ENCODE measurements at regions not wholly inside any gene's neighbourhood (a gene's known extent, or its start where the extent isn't known, plus 50 kb on each side); places are given as distances from the start of the nearest gene placed in this dataset.
A peak's percentile ranks its signal among the peaks of the same experiment; 100 is the strongest.

GRCh38 chr13:89255844-89256406 lies 1584.8 kb downstream of the SLITRK5 start:
- no peak overlapping the region for H3K23ac ChIP-seq (ENCODE audit: low read depth, low read length)
- peaks cover 2% of the 10 kb centered on the region; the same call in 1 of the 2 replicates for H3K9me3 ChIP-seq (ENCODE audit: control insufficient read depth, insufficient read depth, low read length)
- H4K91ac ChIP-seq (ENCODE audit: insufficient read depth, low read depth, low read length), result no peak overlapping the region
- no peaks in the 10 kb centered on the region for H3K36me3 ChIP-seq (ENCODE audit: control insufficient read depth, insufficient read depth, low read length)
- H2AK9ac ChIP-seq (replicated peaks; ENCODE audit: low read depth, low read length, poor library complexity), result no peak overlapping the region
- no peak overlapping the region for H2BK15ac ChIP-seq (ENCODE audit: low read depth, low read length)
- H3K9me1 ChIP-seq (ENCODE audit: insufficient read depth, low read length), result no peaks in the 10 kb centered on the region
- no TSS peak for BruUV-seq (replicated peaks)
- TF ChIP-seq MAFK (IDR thresholded peaks at IDR 0.05; ENCODE audit: low read depth, low read length) (peak; percentile 70), CTCF (conservative IDR thresholded peaks at IDR 0.05; ENCODE audit: low read depth, low read length) (no peak), MAZ (IDR thresholded peaks at IDR 0.05; ENCODE audit: borderline replicate concordance, low read depth, low read length) (no peak), MXI1 (IDR thresholded peaks at IDR 0.05; ENCODE audit: borderline replicate concordance, low read depth, low read length) (no peak), RCOR1 (IDR thresholded peaks at IDR 0.05; ENCODE audit: insufficient replicate concordance, low read length) (no peak)
- no peak overlapping the region for H3K4ac ChIP-seq (ENCODE audit: low read depth, low read length)
- H3K4me3 ChIP-seq (ENCODE audit: insufficient read depth, low read depth, low read length), result no peak overlapping the region
- no peak overlapping the region for H3K27ac ChIP-seq (ENCODE audit: insufficient read depth, low read length)
- no peak overlapping the region for H3K14ac ChIP-seq (replicated peaks; ENCODE audit: low read depth, low read length)
- in situ Hi-C loops (cut with MboI; ENCODE audit: low sequenced_read_pairs), result no loop called here
- no peaks in the 10 kb centered on the region for H4K20me1 ChIP-seq (ENCODE audit: insufficient read depth, low read length)
- no peaks in the 10 kb centered on the region for H3K79me1 ChIP-seq (ENCODE audit: low read depth in 1 of 2, low read length in 2 of 2)
- WGBS, 2 experiments (ENCODE audit: extremely low coverage in 2 of 2, insufficient read length in 1 of 2), result no CpG with 5 or more reads among the region's 3 CpGs
- DNase-seq (no peak), ATAC-seq (ENCODE audit: low read depth) (no peak)
- no peak overlapping the region for H3K4me2 ChIP-seq (ENCODE audit: low read depth, low read length)
- no peak overlapping the region for H2BK20ac ChIP-seq (ENCODE audit: low read depth, low read length)
- dilution Hi-C loops (cut with HindIII; ENCODE audit: low sequenced_read_pairs, unreplicated experiment), result no loop called here
- ChIA-PET CTCF (no interaction called here), POLR2A (ENCODE audit: unreplicated experiment) (no interaction called here)
- no peaks in the 10 kb centered on the region for H3K4me1 ChIP-seq (ENCODE audit: control insufficient read depth, insufficient read depth, low read length)
- no peak overlapping the region for H3K18ac ChIP-seq (ENCODE audit: low read depth, low read length)
- H3K9ac ChIP-seq (ENCODE audit: low read depth, low read length), result no peak overlapping the region
- no peak overlapping the region for H4K5ac ChIP-seq (ENCODE audit: low read depth, low read length)
- H2AK5ac ChIP-seq (ENCODE audit: low read depth, low read length), result no peak overlapping the region
- intact Hi-C loops (cut with micrococcal nuclease), result no loop called here
- no peak overlapping the region for H2BK5ac ChIP-seq (ENCODE audit: low read depth, low read length, poor library complexity, severe bottlenecking)
- H2AFZ ChIP-seq (replicated peaks; ENCODE audit: low read length, poor library complexity), result no peak overlapping the region
- H2BK120ac ChIP-seq (ENCODE audit: low read depth, low read length), result no peak overlapping the region
- no peaks in the 10 kb centered on the region for H3K27me3 ChIP-seq (ENCODE audit: control insufficient read depth, insufficient read depth, low read length)
- H3K56ac ChIP-seq (ENCODE audit: extremely low read depth, insufficient read depth, low read length), result no peak overlapping the region
- no peak overlapping the region for H4K8ac ChIP-seq (ENCODE audit: low read depth in 2 of 2, low read length in 2 of 2)

Data from IMR-90 (cell line).